GM23248 (cell line): ENCODE measurements at regions not wholly inside any gene's neighbourhood (a gene's known extent, or its start where the extent isn't known, plus 50 kb on each side); places are given as distances from the start of the nearest gene placed in this dataset.

Experiments used
- EZH2 ChIP-seq: fragments of 200-600 bp; sonication (generic); IDR thresholded peaks from 2 replicates; pipeline ENCODE4 v1.6.1; 2018; ENCODE audit warnings: antibody characterized with exemption, mild to moderate bottlenecking; ENCODE audit not compliant: insufficient read depth, poor library complexity, severe bottlenecking
- EZH2phosphoT487 ChIP-seq: fragments of 200-600 bp; sonication (generic); IDR thresholded peaks from 2 replicates; pipeline ENCODE4 v1.6.1; 2018; ENCODE audit warnings: antibody characterized with exemption, moderate library complexity, mild to moderate bottlenecking, low read depth; ENCODE audit not compliant: insufficient read depth

DNA sequence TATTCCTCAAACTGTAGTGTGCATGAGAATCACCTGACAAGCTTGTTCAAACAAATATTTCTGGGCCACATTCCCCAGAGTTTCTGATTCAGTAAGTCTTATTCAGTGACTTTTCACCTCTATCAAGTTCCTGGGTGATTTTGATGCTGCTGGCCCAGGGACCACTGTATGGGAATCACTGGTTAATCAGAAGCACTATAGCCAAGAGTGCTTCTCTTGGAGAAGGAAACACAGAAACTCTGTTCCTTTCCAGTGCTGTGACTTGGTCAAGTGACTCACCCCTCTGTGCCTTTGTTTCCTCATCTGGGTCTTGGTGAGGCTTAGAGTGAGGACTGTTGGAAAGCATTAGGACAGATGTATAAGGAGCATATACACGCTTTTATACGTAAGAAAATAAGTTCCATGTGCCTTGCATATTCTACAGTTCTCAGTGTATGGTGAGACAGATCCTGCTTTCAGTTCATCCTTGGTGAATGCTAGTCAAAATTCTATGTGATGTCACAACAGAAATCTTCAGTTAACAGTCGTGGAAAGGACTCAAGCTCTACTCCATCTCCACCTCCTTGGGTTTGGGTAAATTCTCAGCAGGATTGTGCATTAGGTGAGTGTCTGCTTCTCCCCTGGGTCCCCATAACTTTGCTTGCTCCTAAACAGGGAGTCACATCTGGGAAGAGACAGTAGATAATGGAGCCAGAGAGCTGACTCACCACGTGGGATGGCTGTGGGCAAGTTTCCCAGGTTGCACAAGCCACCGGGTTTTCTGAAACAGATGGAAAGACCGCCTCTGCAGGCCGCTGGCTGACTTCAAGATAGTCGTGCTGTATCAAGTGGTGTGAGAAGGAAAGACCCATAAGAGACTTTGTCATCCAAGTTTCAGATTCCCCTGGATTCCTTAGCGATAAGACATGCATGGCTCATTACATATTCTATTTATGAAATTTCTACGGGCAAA, 117.0 kb downstream of the NXNL2 start:
- TF ChIP-seq EZH2 (no peak), EZH2phosphoT487 (no peak)
